Thyroid gland (tissue), 4 donors: ENCODE measurements at regions not wholly inside any gene's neighbourhood (a gene's known extent, or its start where the extent isn't known, plus 50 kb on each side); places are given as distances from the start of the nearest gene placed in this dataset.

Source experiments
- POLR2A ChIP-seq, 2 donors: fragments of 450-650 bp; IDR thresholded peaks; one replicate each; pipeline ENCODE4 v1.6.1; 2017; ENCODE audit warnings: antibody characterized with exemption in 2 of 2, mild to moderate bottlenecking in 2 of 2, moderate library complexity in 1 of 2
- TF ChIP-seq, protein P1 (sequence below), 6 experiments: fragments of 200-600 bp in 3 of 6; fragments of 450-650 bp in 3 of 6; sonication (generic) in 3 of 6; IDR thresholded peaks; one replicate each; pipeline ENCODE4 v1.5.1; 2016 to 2019; ENCODE audit warnings: antibody characterized with exemption in 6 of 6, mild to moderate bottlenecking in 2 of 6, inconsistent platforms in 1 of 6, moderate library complexity in 1 of 6

DNA sequence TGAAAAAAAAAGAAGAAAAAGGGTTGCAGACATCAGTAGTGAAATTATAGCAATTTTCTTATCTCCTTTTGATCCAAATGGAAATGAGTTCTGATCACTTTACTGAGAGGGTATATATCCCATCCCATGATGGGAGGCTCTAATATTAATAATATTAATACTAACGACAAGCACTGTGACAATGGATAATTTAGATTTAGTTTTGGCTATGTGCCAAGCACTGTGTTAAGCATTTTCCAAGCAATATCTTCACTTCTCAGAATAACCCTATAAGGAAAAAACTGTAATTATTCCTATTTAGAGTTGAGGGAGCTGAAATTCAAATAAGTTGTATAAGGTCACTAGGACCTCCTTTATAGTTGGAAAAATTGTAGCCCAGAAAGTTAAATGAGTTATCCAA is 58.4 kb upstream of the ASTN2 start:
- TF ChIP-seq, protein P1, sequence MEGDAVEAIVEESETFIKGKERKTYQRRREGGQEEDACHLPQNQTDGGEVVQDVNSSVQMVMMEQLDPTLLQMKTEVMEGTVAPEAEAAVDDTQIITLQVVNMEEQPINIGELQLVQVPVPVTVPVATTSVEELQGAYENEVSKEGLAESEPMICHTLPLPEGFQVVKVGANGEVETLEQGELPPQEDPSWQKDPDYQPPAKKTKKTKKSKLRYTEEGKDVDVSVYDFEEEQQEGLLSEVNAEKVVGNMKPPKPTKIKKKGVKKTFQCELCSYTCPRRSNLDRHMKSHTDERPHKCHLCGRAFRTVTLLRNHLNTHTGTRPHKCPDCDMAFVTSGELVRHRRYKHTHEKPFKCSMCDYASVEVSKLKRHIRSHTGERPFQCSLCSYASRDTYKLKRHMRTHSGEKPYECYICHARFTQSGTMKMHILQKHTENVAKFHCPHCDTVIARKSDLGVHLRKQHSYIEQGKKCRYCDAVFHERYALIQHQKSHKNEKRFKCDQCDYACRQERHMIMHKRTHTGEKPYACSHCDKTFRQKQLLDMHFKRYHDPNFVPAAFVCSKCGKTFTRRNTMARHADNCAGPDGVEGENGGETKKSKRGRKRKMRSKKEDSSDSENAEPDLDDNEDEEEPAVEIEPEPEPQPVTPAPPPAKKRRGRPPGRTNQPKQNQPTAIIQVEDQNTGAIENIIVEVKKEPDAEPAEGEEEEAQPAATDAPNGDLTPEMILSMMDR (IDR thresholded peaks at IDR 0.05): no peak
- no peak for TF ChIP-seq POLR2A (IDR thresholded peaks at IDR 0.05)
